GM19239 (cell line): ENCODE measurements at regions not wholly inside any gene's neighbourhood (a gene's known extent, or its start where the extent isn't known, plus 50 kb on each side); places are given as distances from the start of the nearest gene placed in this dataset.

Source experiments
- DNase-seq: peaks from one replicate; pipeline ENCODE4 v3.0.0; 2011; ENCODE audit warnings: low spot score; ENCODE audit not compliant: insufficient read length
- FAIRE-seq: peaks from 2 replicates; lab custom pipeline; 2011; peaks lifted over from hg19 to GRCh38; lab: Jason Lieb, UNC

- FAIRE-seq (no peak), DNase-seq (no peak)
Measured at GRCh38 chr6:169313347-169314010, 59.8 kb upstream of the THBS2 start.

GRCh38 chr6:169312658-169313346, 59.2 kb upstream of the THBS2 start:
- DNase-seq (no peak), FAIRE-seq (no peak)

GRCh38 chr6:169310983-169311382, 57.3 kb upstream of the THBS2 start:
- FAIRE-seq (no peak), DNase-seq (no peak)
